Stimulated activated CD8-positive, alpha-beta memory T cell treated with anti-CD3 and anti-CD28 coated beads, Interleukin-7, amount 100 ng/mL, for 48 hours (primary cell): ENCODE measurements at regions not wholly inside any gene's neighbourhood (a gene's known extent, or its start where the extent isn't known, plus 50 kb on each side); places are given as distances from the start of the nearest gene placed in this dataset.

Experiments
- DNase-seq, 2 donors: peaks; one replicate each; pipeline ENCODE4 v3.0.0-alpha.2; 2020; ENCODE audit warnings: low read depth in 1 of 2; ENCODE audit errors: extremely low read depth in 1 of 2

DNA sequence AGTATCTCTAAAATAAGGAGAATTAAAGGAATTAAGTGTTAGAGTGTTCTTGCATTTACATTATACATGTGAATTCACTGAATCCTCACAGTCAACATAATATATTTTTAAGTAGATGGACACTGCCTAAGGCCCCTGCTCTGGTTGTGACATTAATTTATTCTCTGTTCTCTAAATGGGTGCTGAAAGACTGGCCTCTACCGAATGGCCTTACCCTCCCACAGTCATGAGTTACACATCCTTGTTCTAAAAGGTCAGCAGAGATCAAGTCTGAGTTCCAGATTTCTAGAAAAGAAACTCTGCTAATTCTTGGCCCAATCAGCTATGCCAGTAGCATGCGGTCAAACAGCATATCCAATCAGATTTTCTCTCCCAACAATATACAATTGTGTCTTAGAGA, 193.2 kb downstream of the TM2D1 start:
- no peak for DNase-seq

DNA sequence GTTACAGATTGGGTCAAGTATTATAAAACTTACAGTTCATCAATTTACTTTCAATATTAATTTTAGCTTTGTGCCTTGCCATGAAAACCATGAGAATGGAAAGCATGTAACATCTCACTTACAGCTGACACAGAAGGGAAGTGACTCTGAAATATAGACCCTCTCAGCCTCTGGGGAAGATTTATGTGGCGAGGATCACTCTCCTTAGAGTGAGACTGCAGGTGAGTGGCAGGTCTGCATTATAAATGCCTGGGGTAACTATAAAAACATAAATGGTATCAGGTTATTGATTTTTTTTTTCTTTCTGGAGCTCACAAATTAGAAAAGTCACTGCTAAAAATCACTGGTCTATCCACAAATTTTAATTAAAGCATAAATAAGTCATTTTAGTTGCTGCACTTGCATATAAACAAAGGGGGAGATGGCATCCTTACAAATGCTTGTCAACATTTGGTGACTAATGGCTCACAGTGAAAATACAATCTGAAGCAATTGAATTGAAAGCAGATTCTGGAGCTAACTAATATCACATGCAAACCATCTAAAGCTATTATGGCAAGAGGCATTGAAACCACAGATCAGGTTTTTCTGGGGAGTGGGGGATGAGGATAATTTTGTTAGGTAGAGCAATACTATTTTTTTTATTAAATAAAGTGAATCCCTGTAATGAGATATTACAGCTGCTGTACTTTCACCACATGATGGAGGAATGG, 200.9 kb downstream of the TM2D1 start:
- no peak for DNase-seq

DNA sequence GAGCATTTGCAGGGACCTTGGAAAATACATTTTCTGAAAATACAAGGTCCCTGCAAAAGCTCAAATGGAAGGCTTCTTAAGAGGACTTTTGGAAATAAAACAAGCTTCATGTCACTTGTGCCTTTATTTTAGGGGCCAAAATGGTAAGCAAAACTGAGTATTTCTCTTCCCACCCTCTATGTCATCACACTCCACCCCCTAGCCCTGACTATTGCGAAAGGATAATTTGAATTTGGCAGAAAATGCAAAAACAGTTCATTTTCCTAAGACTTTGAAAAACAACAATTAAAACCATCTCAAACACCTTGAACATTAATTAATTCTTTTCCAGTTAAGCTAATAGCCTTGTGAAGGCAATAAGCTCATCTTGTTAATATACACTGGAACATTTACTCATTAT, 201.7 kb downstream of the TM2D1 start:
- no peak for DNase-seq

DNA sequence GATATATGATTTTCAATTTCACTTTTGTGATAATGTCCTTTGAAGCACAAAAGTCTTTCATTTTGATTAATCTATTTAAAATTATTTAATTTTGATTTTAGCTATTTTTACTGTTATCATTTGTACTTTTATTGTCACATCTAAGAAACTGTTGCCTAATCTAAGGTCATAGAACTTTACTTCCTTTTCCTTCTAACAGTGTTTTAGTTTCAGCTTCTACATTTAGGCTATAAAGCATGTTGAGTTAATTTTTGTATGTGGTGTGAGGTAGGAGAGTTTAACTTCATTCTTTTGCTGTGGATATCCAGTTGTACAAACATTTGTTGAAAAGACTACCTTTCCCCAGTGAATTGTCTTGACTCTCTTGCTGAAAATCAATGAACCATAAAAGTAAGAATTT, 204.5 kb downstream of the TM2D1 start:
- DNase-seq: no peak

DNA sequence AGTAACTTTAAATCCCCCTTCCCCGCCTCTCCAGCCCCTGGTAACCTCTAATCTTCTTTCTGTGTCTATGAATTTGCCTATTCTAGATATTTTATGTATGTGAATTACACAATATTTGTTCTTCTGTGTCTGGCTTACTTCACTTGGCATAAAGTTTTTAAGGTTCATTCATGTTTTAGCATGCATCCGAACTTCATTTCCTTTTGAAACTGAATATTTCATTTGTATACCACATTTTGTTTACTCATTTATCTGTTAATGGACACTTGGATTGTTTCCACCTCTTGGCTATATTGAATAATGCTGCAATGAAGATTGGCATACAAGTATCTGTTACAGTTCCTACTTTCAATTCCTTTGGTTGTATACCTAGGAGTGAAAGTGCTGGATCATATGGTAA, 205.3 kb downstream of the TM2D1 start:
- DNase-seq: no peak

DNA sequence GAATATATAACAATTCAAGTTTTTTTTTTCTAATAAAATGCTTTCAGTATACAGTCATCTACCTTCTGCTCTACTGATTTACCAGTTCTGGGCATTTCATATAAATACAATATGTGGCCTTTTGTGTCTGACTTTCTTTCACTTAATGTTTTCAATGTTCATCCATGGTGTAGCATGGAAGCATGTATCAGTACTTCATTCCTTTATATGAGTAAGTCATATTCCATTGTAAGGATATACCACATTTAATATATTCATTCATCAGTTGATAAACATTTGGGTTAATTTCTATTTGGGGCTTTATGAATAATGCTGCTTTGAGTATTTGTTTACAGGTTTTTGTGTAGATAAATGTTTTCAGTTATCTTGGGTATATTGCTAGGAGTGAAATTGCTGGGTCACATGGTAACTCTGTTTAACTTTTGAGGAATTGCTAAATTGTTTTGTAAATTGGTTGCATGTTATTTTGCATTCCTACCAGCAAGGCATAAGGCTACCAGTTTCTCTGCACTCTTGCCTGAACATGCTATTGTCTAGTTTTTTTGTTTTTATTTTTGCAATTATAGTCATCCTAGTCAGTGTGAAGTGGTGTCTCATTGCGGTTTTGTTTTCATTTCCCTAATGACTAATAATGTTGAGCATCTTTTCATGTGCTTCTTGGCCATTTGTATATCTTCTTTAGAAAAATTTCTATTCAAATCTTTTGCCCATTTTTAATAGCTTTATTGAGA, 206.1 kb downstream of the TM2D1 start:
- DNase-seq: no peak

DNA sequence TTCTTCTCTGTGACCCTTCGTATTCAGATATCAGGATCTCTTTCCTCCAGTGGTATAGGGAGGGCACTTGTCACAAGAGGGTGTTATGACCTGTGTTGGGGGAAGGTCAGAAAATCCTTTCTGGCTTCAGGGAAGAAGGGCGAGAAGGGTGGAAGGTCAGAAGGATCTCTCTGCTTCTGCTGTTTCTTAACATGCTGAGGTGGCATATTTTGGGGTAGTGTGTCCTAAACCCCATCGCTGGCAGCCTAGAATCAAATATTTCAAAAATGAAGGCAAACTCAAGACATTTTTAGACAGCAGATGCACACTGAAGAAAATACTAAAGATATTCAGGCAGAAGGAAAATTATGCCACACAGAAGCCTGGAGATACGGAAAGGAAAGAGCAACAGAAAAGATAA, 207.6 kb downstream of the TM2D1 start:
- no peak for DNase-seq

DNA sequence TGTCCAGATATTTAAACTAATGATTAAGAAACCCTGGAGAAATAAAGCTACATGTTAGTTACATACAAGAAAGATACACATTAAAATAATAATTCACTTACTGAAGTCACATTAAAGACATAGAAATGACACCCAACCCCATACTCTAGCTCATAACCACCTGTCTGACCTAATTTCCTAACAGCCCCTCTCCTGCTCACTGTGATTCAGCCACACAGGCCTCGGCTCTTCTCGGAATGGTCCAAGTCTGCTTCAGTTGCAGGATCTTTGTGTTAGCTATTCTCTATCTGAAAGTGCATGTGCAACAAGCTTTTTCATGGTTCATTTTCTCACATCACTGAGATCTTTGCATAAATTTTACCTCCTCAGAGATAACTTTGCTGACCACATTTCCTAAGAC, 209.8 kb downstream of the TM2D1 start:
- no peak for DNase-seq
